IPS DF 6.9 (cell line): ENCODE measurements at regions not wholly inside any gene's neighbourhood (a gene's known extent, or its start where the extent isn't known, plus 50 kb on each side); places are given as distances from the start of the nearest gene placed in this dataset.

Source experiments
- DNase-seq: peaks from one replicate; pipeline ENCODE4 v3.0.0-alpha.2; 2013; ENCODE audit warnings: low read depth, low spot score
- H3K27ac ChIP-seq: one replicate; pipeline ENCODE4 v1.5.1; 2013; ENCODE audit warnings: low read length, control low read depth
- H3K27me3 ChIP-seq: 2 replicates; pipeline ENCODE4 v1.6.1; 2013; ENCODE audit warnings: mild to moderate bottlenecking, low read length; ENCODE audit not compliant: control insufficient read depth, insufficient read depth
- H3K36me3 ChIP-seq: 2 replicates; pipeline ENCODE4 v1.6.1; 2013; ENCODE audit warnings: low read length; ENCODE audit not compliant: control insufficient read depth, insufficient read depth
- H3K4me1 ChIP-seq: 2 replicates; pipeline ENCODE4 v1.6.1; 2013; ENCODE audit warnings: low read length; ENCODE audit not compliant: control insufficient read depth, insufficient read depth
- H3K4me3 ChIP-seq: 2 replicates; pipeline ENCODE4 v1.5.1; 2013; ENCODE audit warnings: mild to moderate bottlenecking, low read length
- H3K9me3 ChIP-seq: 2 replicates; pipeline ENCODE4 v1.6.1; 2013; ENCODE audit warnings: low read length, inconsistent platforms; ENCODE audit not compliant: control insufficient read depth, insufficient read depth
- WGBS: extraction: QIAGEN DNeasy Blood & Tissue Kit; methylation state at CpG from one replicate; pipeline ENCODE4 v1.1.7; 2013; ENCODE audit warnings: mixed read lengths, missing lambda C conversion rate; ENCODE audit not compliant: insufficient read length, insufficient coverage; 5-methylcytosine and 5-hydroxymethylcytosine counted together

GRCh38 chr16:74076568-74076967, 220.0 kb upstream of the PSMD7 start:
- no CpG with 5 or more reads among the region's 2 CpGs for WGBS

GRCh38 chr16:74075393-74075792, 221.2 kb upstream of the PSMD7 start:
- no peaks in the 10 kb centered on the region for H3K36me3 ChIP-seq
- H3K27me3 ChIP-seq: no peaks in the 10 kb centered on the region
- WGBS: no CpG with 5 or more reads among the region's 4 CpGs
- no peaks in the 10 kb centered on the region for H3K9me3 ChIP-seq
- peaks cover 1% of the 10 kb centered on the region; the same call in 1 of the 2 replicates for H3K4me1 ChIP-seq
- no peak overlapping the region for H3K4me3 ChIP-seq
- no peak for DNase-seq
- H3K27ac ChIP-seq: no peak overlapping the region

More at GRCh38 chr16:74076568-74076967, 220.0 kb upstream of the PSMD7 start:
- H3K4me1 ChIP-seq: peaks cover 1% of the 10 kb centered on the region; the same call in 1 of the 2 replicates
- no peaks in the 10 kb centered on the region for H3K9me3 ChIP-seq
- H3K27ac ChIP-seq: no peak overlapping the region
- H3K4me3 ChIP-seq: no peak overlapping the region
- no peaks in the 10 kb centered on the region for H3K27me3 ChIP-seq
- no peaks in the 10 kb centered on the region for H3K36me3 ChIP-seq
- no peak for DNase-seq

- H3K27me3 ChIP-seq: no peaks in the 10 kb centered on the region
- H3K4me1 ChIP-seq: peaks cover 1% of the 10 kb centered on the region; the same call in 1 of the 2 replicates
- DNase-seq: no peak
- H3K4me3 ChIP-seq: no peak overlapping the region
- WGBS: no CpG with 5 or more reads among the region's 3 CpGs
- H3K27ac ChIP-seq: no peak overlapping the region
- H3K36me3 ChIP-seq: no peaks in the 10 kb centered on the region
- no peaks in the 10 kb centered on the region for H3K9me3 ChIP-seq
Measured at GRCh38 chr16:74073456-74073855, 223.2 kb upstream of the PSMD7 start.

GRCh38 chr16:74071996-74072535, 224.5 kb upstream of the PSMD7 start:
- H3K27me3 ChIP-seq: no peaks in the 10 kb centered on the region
- peaks cover 1% of the 10 kb centered on the region; the same call in 1 of the 2 replicates for H3K4me1 ChIP-seq
- H3K27ac ChIP-seq: no peak overlapping the region
- H3K4me3 ChIP-seq: no peak overlapping the region
- H3K9me3 ChIP-seq: no peaks in the 10 kb centered on the region
- H3K36me3 ChIP-seq: no peaks in the 10 kb centered on the region
- no CpG with 5 or more reads among the region's 8 CpGs for WGBS
- DNase-seq: no peak

GRCh38 chr16:74070237-74070636, 226.4 kb upstream of the PSMD7 start:
- no peak for DNase-seq
- Histone ChIP-seq H3K27ac (no peak overlapping the region), H3K27me3 (no peaks in the 10 kb centered on the region), H3K4me1 (no peaks in the 10 kb centered on the region; the same call in 1 of the 2 replicates), H3K36me3 (no peaks in the 10 kb centered on the region), H3K9me3 (no peaks in the 10 kb centered on the region), H3K4me3 (no peak overlapping the region)
- WGBS: no CpG with 5 or more reads among the region's 10 CpGs

- H3K36me3 ChIP-seq: no peaks in the 10 kb centered on the region
- H3K27me3 ChIP-seq: no peaks in the 10 kb centered on the region
- no peaks in the 10 kb centered on the region; the same call in 1 of the 2 replicates for H3K4me1 ChIP-seq
- no peaks in the 10 kb centered on the region for H3K9me3 ChIP-seq
- no peak for DNase-seq
- WGBS: 100% methylated on average over 1 of the region's 5 CpGs
- H3K27ac ChIP-seq: no peak overlapping the region
- H3K4me3 ChIP-seq: no peak overlapping the region
Measured at GRCh38 chr16:74064120-74064735, 232.4 kb upstream of the PSMD7 start.

- Histone ChIP-seq H3K27ac (no peak overlapping the region), H3K27me3 (no peaks in the 10 kb centered on the region), H3K4me1 (no peaks in the 10 kb centered on the region), H3K36me3 (no peaks in the 10 kb centered on the region), H3K4me3 (no peak overlapping the region), H3K9me3 (no peaks in the 10 kb centered on the region; the same call in 1 of the 2 replicates)
- no peak for DNase-seq
- WGBS: no CpG with 5 or more reads among the region's 4 CpGs
Measured at GRCh38 chr16:74053826-74054225, 242.8 kb upstream of the PSMD7 start.

- DNase-seq: no peak
- Histone ChIP-seq H3K36me3 (no peaks in the 10 kb centered on the region), H3K27me3 (no peaks in the 10 kb centered on the region), H3K4me3 (no peak overlapping the region), H3K27ac (no peak overlapping the region), H3K9me3 (no peaks in the 10 kb centered on the region; the same call in 1 of the 2 replicates), H3K4me1 (no peaks in the 10 kb centered on the region)
- WGBS: no CpG with 5 or more reads among the region's 1 CpG
Measured at GRCh38 chr16:74053312-74053711, 243.3 kb upstream of the PSMD7 start.

- no peak for DNase-seq
- Histone ChIP-seq H3K36me3 (no peaks in the 10 kb centered on the region), H3K4me1 (no peaks in the 10 kb centered on the region), H3K4me3 (no peak overlapping the region), H3K9me3 (no peaks in the 10 kb centered on the region; the same call in 1 of the 2 replicates), H3K27me3 (no peaks in the 10 kb centered on the region), H3K27ac (no peak overlapping the region)
- WGBS: no CpG with 5 or more reads among the region's 1 CpG
Measured at GRCh38 chr16:74052016-74052415, 244.6 kb upstream of the PSMD7 start.

- no peak overlapping the region for H3K27ac ChIP-seq
- H3K27me3 ChIP-seq: no peaks in the 10 kb centered on the region
- no peak for DNase-seq
- H3K4me3 ChIP-seq: no peak overlapping the region
- WGBS: no CpG with 5 or more reads among the region's 4 CpGs
- H3K4me1 ChIP-seq: no peaks in the 10 kb centered on the region
- H3K9me3 ChIP-seq: no peaks in the 10 kb centered on the region
- H3K36me3 ChIP-seq: no peaks in the 10 kb centered on the region
Measured at GRCh38 chr16:74049027-74049426, 247.6 kb upstream of the PSMD7 start.

GRCh38 chr16:74046524-74046923, 250.1 kb upstream of the PSMD7 start:
- Histone ChIP-seq H3K4me3 (no peak overlapping the region), H3K27ac (no peak overlapping the region), H3K36me3 (no peaks in the 10 kb centered on the region), H3K4me1 (no peaks in the 10 kb centered on the region), H3K27me3 (no peaks in the 10 kb centered on the region), H3K9me3 (no peaks in the 10 kb centered on the region)
- DNase-seq: no peak
- no CpG with 5 or more reads among the region's 5 CpGs for WGBS
